Aorta (tissue), 5 donors: ENCODE measurements at regions not wholly inside any gene's neighbourhood (a gene's known extent, or its start where the extent isn't known, plus 50 kb on each side); places are given as distances from the start of the nearest gene placed in this dataset.

Experiments
- ATAC-seq: fragments of 200-7000 bp; cut with Tn5 transposase; one replicate; pipeline ENCODE4 v1.9.1; 2022; ENCODE audit warnings: moderate library complexity; ENCODE audit not compliant: low FRiP score
- DNase-seq, 2 donors: peaks; one replicate each; pipeline ENCODE4 v3.0.0-alpha.2; 2020
- H3K27ac ChIP-seq, 2 donors: one replicate each; pipeline ENCODE4 v1.5.1; 2013; ENCODE audit warnings: low read length in 2 of 2, mild to moderate bottlenecking in 2 of 2, moderate library complexity in 2 of 2, control low read depth in 1 of 2, inconsistent platforms in 1 of 2, low read depth in 1 of 2
- H3K27me3 ChIP-seq, 2 donors: one replicate each; pipeline ENCODE4 v1.6.1; 2013; ENCODE audit warnings: control low read depth in 1 of 2, low read length in 1 of 2, mild to moderate bottlenecking in 1 of 2, moderate library complexity in 1 of 2; ENCODE audit not compliant: insufficient read depth in 2 of 2, control insufficient read depth in 1 of 2
- H3K36me3 ChIP-seq, 2 donors: one replicate each; pipeline ENCODE4 v1.6.1; 2013; ENCODE audit warnings: control low read depth in 1 of 2, low read length in 1 of 2, mild to moderate bottlenecking in 1 of 2; ENCODE audit not compliant: insufficient read depth in 2 of 2, control insufficient read depth in 1 of 2
- H3K4me1 ChIP-seq, 2 donors: one replicate each; pipeline ENCODE4 v1.6.1; 2013; ENCODE audit warnings: low read length in 2 of 2, control low read depth in 1 of 2, mild to moderate bottlenecking in 1 of 2, moderate library complexity in 1 of 2; ENCODE audit not compliant: insufficient read depth in 2 of 2, control insufficient read depth in 1 of 2
- H3K4me3 ChIP-seq, 2 donors: one replicate each; pipeline ENCODE4 v1.5.1; 2013; ENCODE audit warnings: low read length in 2 of 2, control low read depth in 1 of 2, mild to moderate bottlenecking in 1 of 2
- H3K9me3 ChIP-seq: one replicate; pipeline ENCODE4 v1.6.1; 2013; ENCODE audit warnings: mild to moderate bottlenecking, low read length; ENCODE audit not compliant: control insufficient read depth
- WGBS, 2 donors: extraction: QIAGEN DNeasy Blood & Tissue Kit; methylation state at CpG; one replicate each; pipeline ENCODE4 v1.1.7; 2013; 5-methylcytosine and 5-hydroxymethylcytosine counted together
- intact Hi-C, 2 donors: fragments of 100-400 bp; cut with DNase I; formaldehyde crosslinking; loops; one replicate each; pipeline versions ENCODE4 v1.14.2 to v1.15.0; 2022
- donor health status: healthy with polysubstance abuse.
- donor health status: Bipolar disorder and iron deficiency.
- donor health status: DM: no; HTN: no; CAD: no.
- donor health status: DM: no; HTN: no; CAD: no.
- donor health status: DM: yes; HTN: yes; CAD: no.

DNA sequence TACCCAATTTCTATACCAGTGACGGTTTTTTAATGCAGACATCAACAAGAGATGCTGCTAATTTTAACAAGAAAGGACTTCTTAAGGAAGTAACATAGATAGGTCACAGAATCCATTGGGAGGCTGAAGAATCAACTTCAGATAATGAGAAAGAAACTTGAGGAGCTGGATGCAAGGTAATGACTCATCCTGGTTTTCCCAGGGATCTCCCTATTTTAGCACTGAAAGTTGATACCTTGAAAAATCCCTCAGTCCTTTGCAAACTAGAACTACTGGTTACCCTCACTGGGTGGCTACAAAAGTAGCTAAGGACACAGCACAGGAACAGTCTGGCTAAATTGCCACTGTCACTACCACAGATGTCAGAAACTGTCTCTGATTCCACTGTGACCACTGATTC, 561.9 kb downstream of the FLRT2 start:
- intact Hi-C loops = no loop called here
- H3K27ac ChIP-seq = no peak overlapping the region
- no peak overlapping the region for H3K4me3 ChIP-seq
- H3K36me3 ChIP-seq = no peaks in the 10 kb centered on the region
- H3K9me3 ChIP-seq = no peaks in the 10 kb centered on the region
- DNase-seq (no peak), ATAC-seq (no peak)
- no peaks in the 10 kb centered on the region for H3K27me3 ChIP-seq
- no peaks in the 10 kb centered on the region for H3K4me1 ChIP-seq
- WGBS, 2 donors = 83 to 95% methylated on average over 1 of the region's 1 CpG

DNA sequence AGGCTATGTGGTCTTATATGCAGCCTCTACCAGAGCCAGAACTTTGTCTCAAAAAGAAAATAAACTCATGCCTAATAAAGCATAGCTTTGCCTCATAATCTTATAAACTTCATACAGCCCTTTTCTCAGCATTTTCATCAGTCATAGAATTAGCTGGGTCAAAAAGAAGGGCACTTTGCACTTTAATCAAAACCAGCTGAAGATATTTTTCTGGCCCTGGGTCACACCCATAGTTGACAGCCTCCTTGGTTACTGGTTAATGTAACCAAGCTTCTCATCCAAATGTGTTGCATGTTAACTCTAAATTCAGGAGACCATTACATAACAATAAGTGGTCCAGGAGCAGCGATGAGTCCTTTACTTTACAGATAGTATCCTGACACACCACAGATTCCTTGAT, 558.2 kb downstream of the FLRT2 start:
- Histone ChIP-seq H3K9me3 (no peaks in the 10 kb centered on the region), H3K27me3 (no peaks in the 10 kb centered on the region), H3K27ac (no peak overlapping the region), H3K4me3 (no peak overlapping the region), H3K4me1 (no peaks in the 10 kb centered on the region), H3K36me3 (no peaks in the 10 kb centered on the region)
- WGBS, 2 donors = 53 to 71% methylated on average over 1 of the region's 1 CpG
- DNase-seq (no peak), ATAC-seq (no peak)
- intact Hi-C loops = no loop called here

DNA sequence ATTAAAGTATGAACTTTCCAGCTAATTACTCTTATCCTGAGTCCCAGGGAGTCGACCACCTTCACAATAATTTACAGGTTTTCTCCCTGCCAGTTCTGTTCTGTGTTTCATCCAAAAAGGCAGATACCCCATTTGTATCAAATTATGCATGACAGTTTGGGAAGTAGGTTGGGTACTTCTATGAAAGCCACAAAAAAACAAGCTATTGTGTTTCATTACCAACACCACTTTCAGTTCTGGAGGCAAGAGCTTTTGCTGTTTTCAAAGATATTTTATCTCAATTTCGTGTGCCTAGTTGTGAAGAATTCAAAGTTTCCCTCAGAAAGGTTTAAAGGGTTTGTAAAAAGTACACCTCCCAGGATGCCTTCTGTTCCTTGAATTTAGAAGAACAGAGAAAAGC, 557.4 kb downstream of the FLRT2 start:
- intact Hi-C loops = no loop called here
- DNase-seq (no peak), ATAC-seq (no peak)
- H3K4me1 ChIP-seq = no peaks in the 10 kb centered on the region
- no peaks in the 10 kb centered on the region for H3K27me3 ChIP-seq
- WGBS, 2 donors = 13 to 21% methylated on average over 2 of the region's 2 CpGs
- no peak overlapping the region for H3K4me3 ChIP-seq
- H3K9me3 ChIP-seq = no peaks in the 10 kb centered on the region
- H3K36me3 ChIP-seq = no peaks in the 10 kb centered on the region
- no peak overlapping the region for H3K27ac ChIP-seq

DNA sequence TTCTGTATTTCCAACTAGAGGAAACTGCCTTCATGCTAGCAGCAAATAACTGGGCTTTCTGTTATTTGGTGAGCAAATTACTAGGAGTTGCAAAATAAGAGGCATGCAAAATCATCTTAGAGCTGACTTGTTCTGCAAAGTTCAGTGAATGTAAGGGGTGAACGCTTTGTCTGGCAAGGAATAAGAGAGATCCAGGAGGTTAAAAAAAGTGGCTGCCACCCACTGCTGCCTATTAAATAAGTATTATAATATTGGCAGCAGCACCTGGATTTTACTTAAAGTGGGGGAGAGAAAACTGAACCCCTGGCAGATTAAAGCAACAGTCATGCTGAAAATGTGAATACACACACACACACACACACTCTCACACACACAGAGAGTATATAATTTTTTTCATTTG, 557.0 kb downstream of the FLRT2 start:
- 15 to 22% methylated on average over 1 of the region's 1 CpG for WGBS, 2 donors
- H3K9me3 ChIP-seq = no peaks in the 10 kb centered on the region
- intact Hi-C loops = no loop called here
- no peaks in the 10 kb centered on the region for H3K27me3 ChIP-seq
- H3K4me1 ChIP-seq = no peaks in the 10 kb centered on the region
- no peak for DNase-seq
- ATAC-seq = no peak
- H3K4me3 ChIP-seq = no peak overlapping the region
- no peaks in the 10 kb centered on the region for H3K36me3 ChIP-seq
- H3K27ac ChIP-seq = no peak overlapping the region

DNA sequence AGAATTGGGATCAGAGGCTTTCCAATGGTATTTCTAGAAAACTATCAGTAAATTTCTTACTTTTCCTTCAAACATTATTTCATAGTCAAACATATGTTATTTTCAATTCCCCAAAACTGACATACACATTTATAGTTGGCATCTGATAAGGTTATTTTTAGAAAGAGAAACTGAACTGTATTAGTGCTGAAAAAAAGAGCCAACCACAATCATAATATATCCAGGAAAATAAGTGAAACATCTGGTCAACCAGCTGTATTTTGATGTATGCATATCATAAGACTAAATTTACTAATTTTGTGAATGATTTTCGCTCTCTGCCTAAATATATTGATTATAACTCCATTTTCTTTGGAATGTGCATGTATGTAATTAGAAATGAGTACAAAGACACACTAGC, 554.2 kb downstream of the FLRT2 start:
- intact Hi-C loops = no loop called here
- no peak for ATAC-seq

DNA sequence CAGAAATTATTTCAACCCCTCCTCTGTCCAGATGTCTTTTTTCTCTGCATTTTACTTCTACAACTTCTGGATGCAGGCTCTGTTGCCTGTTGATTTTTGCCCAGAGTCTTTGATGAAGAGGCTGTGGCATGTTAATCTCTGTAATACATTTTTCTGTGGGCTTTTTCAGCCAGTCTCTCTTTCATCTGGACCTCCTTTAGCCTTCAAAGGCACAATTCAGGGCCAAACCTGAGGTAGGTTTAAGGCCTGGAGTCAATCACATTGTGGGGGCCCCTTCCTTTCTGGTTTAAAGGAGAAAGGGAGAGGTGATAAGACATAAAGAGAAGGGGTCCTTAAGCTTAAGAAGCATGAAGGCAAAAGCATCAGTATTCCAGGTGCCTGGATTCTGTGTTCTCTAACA, 553.7 kb downstream of the FLRT2 start:
- Histone ChIP-seq H3K4me1 (no peaks in the 10 kb centered on the region), H3K4me3 (no peak overlapping the region), H3K9me3 (no peaks in the 10 kb centered on the region), H3K36me3 (no peaks in the 10 kb centered on the region), H3K27me3 (no peaks in the 10 kb centered on the region), H3K27ac (no peak overlapping the region)
- ATAC-seq = no peak
- intact Hi-C loops = no loop called here
- DNase-seq = no peak

More for the DNA sequence above, 554.2 kb downstream of the FLRT2 start:
- H3K27ac ChIP-seq = no peak overlapping the region
- no peaks in the 10 kb centered on the region for H3K4me1 ChIP-seq
- WGBS, 2 donors = 69 to 86% methylated on average over 1 of the region's 1 CpG
- no peaks in the 10 kb centered on the region for H3K27me3 ChIP-seq
- H3K9me3 ChIP-seq = no peaks in the 10 kb centered on the region
- DNase-seq = no peak
- no peak overlapping the region for H3K4me3 ChIP-seq
- H3K36me3 ChIP-seq = no peaks in the 10 kb centered on the region

DNA sequence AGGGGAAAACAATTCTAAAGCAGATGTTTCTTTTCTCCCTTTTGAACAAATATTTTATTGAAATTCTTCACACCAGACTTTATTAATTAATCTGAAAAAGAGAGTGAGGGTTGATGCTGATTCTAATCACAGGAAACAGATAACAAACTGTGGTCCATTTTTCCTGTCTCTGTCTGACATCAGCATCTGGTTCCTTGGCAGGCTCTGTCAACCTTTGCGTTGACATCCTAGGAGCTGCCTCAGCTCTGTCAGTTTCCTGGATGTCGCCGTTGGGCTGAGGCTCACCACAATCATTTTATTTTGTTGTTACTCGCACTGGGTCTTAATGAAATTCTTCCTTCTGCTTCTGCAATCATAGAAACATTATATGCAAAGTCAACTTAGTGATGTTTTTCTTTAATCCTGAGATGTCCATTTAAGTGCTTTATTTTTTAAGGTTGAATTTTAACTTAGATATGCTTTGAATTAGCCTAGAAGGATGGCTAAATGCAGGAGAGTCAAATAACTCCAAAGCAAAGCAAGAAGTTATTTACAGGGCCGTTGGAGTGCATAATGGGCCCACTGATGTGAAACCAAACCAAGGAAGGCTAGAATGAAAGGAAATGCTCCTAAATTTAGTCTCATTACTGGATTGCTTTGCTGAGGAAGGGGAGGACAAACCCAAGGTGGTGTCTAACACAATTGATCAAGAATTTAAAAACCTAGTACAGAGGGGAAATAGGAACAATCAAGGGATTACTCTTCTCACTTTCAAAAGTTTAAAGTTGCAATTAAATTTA, 542.4 kb downstream of the FLRT2 start:
- no peaks in the 10 kb centered on the region for H3K4me1 ChIP-seq
- intact Hi-C loops = no loop called here

DNA sequence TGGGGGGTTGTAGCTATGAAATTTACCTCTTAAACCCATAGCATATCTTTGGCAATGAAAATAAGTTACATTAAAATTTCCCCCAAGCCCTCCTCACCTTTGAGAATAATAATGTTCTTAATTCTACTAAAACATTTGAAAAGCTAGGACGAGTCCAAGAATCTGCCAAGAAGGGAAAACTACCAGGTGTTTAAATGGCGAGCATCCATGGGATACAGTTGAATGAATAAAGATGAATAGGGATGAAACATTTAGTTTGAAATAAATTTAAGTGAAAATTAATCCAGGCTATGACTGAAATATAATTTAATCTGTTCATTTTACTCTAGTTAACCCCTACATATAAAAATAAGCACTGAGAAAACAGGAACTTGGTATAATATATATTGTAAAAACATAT, 536.7 kb downstream of the FLRT2 start:
- H3K27ac ChIP-seq = no peak overlapping the region
- H3K4me3 ChIP-seq = no peak overlapping the region
- no peaks in the 10 kb centered on the region for H3K36me3 ChIP-seq
- intact Hi-C loops = no loop called here
- H3K4me1 ChIP-seq = no peaks in the 10 kb centered on the region
- ATAC-seq (no peak), DNase-seq (no peak)
- 76 to 79% methylated on average over 2 of the region's 2 CpGs for WGBS, 2 donors
- H3K27me3 ChIP-seq = no peaks in the 10 kb centered on the region
- no peaks in the 10 kb centered on the region for H3K9me3 ChIP-seq

More for the DNA sequence above, 542.4 kb downstream of the FLRT2 start:
- 42 to 46% methylated on average over 5 of the region's 5 CpGs for WGBS, 2 donors
- H3K27ac ChIP-seq = no peak overlapping the region
- H3K36me3 ChIP-seq = no peaks in the 10 kb centered on the region
- DNase-seq = no peak
- no peak for ATAC-seq
- H3K4me3 ChIP-seq = no peak overlapping the region
- no peaks in the 10 kb centered on the region for H3K9me3 ChIP-seq
- H3K27me3 ChIP-seq = no peaks in the 10 kb centered on the region

DNA sequence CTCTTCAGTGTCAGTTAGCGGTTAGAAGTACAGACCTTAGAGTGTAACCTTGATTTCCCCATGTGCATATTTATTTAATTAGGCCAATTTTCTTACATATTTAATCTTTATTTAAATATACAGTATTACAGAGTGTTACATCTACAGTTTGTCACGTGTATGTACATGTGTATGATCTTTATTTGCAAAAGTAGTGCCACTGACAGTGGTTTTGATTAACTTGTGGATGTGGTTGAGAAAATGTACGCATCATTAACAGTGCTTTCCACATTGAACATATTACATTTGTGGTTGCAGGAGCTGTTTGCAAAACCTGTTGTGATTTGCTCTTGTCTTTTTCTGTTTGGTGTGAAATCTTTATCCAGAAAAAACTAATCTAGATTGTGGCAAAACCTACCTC, 535.5 kb downstream of the FLRT2 start:
- Histone ChIP-seq H3K27me3 (no peaks in the 10 kb centered on the region), H3K9me3 (no peaks in the 10 kb centered on the region), H3K36me3 (no peaks in the 10 kb centered on the region), H3K4me3 (no peak overlapping the region), H3K4me1 (no peaks in the 10 kb centered on the region), H3K27ac (no peak overlapping the region)
- ATAC-seq (no peak), DNase-seq (no peak)
- WGBS, 2 donors = 77 to 83% methylated on average over 3 of the region's 3 CpGs
- intact Hi-C loops = no loop called here
